Activated T-cell treated with anti-CD3 and anti-CD28 coated beads for 1 hour (primary cell): ENCODE measurements at regions not wholly inside any gene's neighbourhood (a gene's known extent, or its start where the extent isn't known, plus 50 kb on each side); places are given as distances from the start of the nearest gene placed in this dataset.

Experiments
- DNase-seq: peaks from one replicate; pipeline ENCODE4 v3.0.0-alpha.2; 2020; ENCODE audit warnings: low read depth

GRCh38 chr9:80369641-80370040 lies 797.9 kb downstream of the TLE4 start:
- DNase-seq, result no peak

GRCh38 chr9:80366626-80367025 lies 794.9 kb downstream of the TLE4 start:
- DNase-seq, result no peak

DNA sequence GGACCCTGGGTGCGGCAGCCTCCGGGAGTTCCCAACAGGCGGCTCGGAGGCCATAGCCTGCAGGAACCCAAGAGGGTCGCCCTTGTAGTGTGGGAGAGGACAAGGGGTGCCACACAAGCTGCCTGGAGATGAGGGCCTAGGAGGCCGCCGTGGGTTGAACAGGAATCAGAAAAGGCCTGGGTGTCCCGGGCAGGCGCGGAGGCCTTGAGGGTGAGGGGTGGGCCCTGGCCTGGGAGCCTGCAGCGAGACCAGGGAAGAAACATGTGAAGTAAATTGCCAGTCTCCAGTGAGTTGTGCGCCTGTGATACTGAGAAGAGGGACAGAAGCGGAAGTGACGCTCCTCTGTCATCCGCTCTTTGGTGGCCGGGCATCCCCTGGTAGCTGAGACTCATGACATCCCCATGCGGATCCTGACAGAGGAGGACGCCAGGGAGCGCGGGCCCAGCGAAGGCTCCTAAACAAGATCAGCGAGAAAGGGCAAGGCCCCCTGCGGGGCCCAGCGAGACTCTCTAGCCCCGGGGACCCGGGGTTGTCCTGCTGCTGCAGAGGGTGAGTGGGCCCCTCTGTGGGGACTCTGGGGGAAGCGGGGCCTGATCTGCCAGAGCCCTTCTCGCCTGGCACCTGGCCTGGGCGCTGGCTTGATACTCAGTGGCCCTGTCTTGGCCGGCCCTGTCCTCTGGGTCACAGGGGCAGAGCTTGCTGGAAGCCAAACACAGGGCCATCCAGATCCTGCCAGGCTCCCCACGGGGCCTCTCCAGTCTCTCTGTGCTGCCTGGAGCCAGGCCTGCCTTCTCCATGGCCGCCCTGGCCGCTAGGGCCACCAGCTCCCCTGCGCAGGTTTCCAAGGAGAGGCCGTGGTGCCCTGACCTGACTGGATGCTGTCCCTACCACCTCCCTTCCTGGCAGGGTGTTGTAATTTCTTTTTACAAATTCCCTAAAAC lies 788.4 kb downstream of the TLE4 start:
- no peak for DNase-seq

DNA sequence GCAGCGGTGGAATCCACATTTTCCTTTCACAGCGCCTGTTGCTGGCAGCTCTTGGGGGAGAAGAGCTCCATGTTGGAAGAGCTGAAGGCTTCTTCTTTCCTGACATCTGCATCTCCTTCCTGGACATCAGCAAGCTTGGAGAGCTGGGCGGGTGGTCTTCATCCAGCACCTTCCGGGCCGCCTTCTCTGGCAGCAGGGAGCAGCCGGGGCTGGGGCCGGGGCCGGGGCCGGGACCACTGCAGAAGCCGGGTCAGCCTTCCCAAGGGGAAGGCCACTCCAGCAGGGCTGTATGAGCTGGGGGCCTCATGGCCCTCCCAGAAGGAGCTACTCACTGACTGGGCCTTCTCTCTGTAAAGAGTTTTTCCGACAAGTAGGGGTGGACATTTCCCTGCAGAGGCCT lies 787.5 kb downstream of the TLE4 start:
- no peak for DNase-seq

GRCh38 chr9:80352967-80353366 lies 781.2 kb downstream of the TLE4 start:
- DNase-seq, result no peak

DNA sequence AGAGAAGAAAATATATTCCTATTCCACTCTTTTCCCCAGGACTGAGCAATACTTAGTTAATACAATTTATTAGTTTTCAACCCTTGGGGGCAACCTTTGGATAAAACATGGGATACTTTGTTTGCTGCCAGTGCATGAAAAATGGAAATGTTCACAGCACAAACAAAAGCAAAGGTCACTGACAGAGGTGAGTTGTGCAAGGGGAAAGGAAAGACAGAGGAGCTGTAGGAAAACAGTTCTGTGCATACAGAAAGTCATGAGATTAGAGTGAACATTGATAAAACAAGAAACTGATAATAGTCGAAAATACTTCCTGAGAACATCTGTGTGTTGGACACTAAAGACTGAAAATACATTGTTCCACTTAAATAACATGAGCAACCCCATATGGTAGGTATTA lies 779.8 kb downstream of the TLE4 start:
- DNase-seq, result no peak

- no peak for DNase-seq
Observed at GRCh38 chr9:80326105-80326504, 754.3 kb downstream of the TLE4 start.

DNA sequence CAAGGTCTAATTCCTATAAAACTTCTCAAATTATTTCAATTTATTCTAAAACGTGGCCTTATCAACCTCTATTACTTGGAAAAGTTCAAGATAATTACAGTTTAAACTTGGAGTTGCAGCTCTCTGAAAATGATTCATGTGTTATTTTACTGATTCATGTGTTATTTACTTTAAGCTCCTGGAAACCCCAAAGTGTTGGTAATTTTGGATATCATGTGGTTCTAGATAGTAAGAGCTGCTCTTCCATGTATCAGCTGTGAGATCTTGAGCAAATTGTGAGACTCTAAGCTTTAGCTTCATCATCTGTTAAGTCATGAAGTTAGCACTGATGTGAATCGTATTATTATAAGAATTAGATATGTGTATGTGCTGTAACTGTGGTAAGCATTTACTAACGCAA lies 749.2 kb downstream of the TLE4 start:
- DNase-seq, result no peak

DNA sequence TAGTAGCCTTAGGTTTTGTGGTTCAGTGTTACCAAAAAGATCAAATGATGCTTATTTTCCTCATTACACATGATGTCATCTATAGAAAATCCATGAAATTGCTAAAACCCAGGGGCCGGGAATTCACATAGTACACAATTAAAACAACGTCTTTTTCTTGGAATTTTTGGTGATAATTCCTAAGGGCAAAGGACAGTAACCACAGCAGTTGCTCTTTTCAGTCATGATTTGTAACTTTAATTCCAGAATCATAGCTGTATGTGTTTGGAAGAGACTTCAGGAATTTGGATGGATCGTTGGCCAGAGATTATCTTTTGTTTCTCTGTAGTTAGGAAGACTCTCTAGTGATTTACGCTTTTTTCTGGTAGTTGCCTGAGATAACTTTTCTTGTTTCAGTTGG lies 748.7 kb downstream of the TLE4 start:
- DNase-seq, result no peak

- no peak for DNase-seq
Observed at GRCh38 chr9:80305136-80305535, 733.4 kb downstream of the TLE4 start.

DNA sequence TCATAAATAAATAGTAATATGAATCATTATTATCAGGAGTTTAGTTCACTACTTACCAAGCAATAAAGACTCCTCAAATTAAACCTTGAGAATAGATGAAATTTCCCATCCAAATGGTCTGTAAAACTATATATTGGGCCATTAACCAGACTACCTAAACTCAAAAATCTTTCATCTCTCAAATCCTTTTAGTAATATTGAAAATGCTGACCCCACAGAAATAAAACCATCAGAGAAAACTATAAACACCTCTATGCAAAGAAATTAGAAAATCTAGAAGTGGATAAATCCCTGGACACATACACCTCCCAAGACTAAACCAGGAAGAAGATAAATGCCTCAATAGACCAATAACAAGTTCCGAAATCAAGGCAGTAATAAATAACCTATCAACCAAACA lies 723.2 kb downstream of the TLE4 start:
- no peak for DNase-seq

GRCh38 chr9:80294318-80294717 lies 722.6 kb downstream of the TLE4 start:
- DNase-seq, result no peak

DNA sequence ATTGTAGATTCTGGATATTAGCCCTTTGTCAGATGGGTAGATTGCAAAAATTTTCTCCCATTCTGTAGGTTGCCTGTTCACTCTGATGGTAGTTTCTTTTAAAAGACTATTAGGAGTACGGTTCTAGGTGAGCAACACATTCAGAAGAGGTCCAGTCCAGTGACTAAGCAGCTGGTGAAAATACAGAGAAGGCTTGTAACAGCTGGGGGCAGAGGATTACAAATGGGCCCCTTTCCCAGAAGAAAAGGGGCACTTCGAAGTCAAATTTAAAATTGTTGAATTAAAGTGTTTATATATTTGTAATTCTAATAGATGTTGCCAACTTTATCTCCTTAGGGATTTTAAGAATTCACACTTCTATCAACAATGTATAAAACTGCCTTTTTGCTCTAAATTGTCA lies 720.5 kb downstream of the TLE4 start:
- no peak for DNase-seq

DNA sequence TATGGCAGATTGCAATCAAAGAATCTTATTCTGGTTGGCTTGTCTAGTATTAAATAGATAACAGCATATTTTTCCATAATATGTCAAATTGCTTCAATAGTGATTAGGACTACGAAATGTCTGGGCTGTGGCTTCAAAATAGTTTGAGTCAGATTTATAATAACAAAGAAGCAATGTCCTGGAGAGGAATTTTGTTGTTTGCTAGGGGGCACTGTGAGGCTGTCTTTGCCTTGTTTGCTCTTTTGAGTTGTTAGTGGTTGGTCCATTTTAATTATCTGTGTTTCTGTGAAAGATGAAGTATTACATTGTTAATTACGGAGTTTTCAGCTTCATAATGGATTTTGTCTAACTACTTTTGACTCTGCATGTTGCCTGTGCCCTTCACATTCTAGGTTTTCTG lies 713.6 kb downstream of the TLE4 start:
- DNase-seq, result no peak

DNA sequence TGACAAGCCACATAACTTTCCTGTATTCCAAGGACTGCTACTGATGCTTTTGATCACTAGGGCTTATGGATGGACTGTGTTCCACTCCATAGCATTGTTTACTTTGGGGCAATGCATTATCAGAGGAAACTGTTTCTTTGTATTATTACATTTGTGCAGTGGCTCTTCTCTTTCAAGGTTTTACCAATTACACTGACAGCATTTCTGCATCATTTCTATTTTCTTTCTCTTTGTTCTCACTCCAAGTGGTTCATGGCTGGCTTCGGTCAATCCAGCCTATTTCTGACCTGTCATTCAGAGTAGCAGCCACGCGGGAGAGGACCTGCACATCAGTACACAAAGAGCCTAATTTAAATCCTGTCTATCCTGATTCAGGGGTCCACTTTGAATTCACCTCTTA lies 711.0 kb downstream of the TLE4 start:
- DNase-seq, result no peak

DNA sequence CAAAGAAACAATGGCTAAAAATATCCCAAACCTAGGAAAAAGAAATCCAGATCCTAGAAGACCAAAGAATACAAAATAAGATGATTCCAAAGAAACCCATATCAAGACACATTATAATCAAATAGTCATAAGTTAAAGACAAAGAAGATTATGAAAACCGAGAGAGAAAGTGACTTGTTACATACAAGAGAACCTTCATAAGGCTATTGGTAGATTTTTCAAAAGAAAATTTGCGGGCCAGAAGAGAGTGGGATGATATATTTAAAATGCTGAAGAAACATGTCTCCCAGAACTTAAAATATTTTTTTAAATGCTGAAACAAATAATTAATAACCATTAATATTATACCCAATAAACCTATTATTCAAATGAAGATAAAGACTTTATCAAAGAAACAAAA lies 687.3 kb downstream of the TLE4 start:
- DNase-seq, result no peak

DNA sequence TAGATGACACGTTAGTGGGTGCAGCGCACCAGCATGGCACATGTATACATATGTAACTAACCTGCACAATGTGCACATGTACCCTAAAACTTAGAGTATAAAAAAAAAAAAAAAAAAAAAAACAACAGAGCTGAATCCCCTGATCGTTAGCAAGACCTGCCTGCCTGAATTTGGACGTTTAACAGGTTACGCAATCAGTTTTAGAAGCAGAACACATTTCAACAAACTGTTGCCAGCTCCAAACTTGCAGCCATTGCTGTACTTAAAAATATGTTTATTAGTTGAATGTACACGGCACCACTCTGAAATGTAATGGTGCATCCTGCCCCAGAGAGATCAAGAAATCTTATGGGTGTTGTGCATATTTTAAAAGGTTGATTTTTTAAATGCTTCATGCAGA lies 680.0 kb downstream of the TLE4 start:
- no peak for DNase-seq

DNA sequence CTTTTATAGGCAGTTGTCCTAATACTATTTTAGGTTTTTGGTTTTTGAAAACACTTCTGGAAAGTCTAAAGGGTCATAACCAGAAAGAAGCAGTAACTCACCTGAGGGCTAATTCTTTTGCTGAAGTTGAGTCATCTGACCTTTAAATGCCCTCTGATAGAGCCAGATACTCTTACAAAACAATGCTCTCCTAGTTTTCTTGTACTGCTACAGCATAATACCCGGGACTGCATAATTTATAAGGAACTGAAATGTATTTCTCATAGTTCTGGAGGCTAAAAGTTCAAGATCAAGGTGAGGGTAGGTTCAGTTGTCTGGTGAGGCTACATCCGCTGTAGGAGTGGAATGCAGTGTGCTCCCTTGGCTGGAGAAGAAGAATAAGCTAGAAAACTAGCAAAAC lies 670.3 kb downstream of the TLE4 start:
- no peak for DNase-seq

DNA sequence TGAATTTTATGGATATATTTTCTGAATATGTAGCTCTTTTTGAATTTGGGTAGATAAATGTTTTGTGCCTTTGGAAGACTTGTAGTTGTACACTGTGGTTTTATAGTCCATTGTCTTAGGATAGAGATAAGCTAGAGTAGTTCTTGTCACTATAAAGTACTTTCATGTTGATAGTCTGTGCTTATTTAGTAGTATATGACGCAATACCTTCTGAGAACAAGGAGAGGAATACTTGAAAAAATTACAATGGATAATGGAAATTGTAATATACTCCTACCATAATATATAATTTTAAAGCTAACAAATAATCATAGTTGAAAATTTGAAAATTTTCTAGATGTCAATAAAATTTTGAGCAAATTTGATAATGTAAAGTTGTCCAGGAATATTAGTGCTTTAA lies 664.0 kb downstream of the TLE4 start:
- no peak for DNase-seq

- no peak for DNase-seq
Observed at GRCh38 chr9:80233906-80234305, 662.1 kb downstream of the TLE4 start.

DNA sequence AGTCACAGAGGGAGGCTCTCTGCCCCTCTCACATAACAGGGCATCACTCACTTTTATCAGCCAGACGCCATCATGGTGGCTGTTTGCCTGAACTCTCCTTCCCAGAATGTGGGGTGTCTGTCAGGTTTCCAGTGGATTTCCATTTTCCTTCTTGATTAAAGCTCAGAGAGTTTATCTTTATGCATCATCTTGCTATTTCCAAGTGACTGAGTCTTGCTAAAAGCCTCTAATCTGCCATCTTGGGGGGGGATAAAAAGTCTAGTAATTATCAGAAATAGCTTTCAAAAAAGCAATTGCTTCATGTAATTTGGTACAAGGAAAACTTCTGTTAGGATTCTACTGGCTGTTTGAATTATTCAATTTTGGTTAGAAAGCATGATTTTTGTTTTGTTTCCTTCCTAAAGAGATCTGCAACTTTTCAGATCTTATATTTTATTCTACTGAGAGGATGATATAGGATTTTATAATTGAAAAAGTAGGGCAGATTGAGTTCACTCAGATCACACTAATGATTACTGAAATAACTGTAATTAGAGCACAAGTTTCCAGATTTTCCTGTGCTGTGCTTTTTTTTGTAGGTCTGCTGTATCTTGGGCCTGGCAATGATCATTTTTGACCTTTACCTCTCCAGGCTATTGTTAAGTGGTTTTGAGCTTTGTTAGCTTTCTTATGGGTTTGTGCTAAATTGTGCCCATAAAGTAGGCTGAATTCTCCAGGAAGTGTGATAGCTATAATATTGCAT lies 661.5 kb downstream of the TLE4 start:
- no peak for DNase-seq

DNA sequence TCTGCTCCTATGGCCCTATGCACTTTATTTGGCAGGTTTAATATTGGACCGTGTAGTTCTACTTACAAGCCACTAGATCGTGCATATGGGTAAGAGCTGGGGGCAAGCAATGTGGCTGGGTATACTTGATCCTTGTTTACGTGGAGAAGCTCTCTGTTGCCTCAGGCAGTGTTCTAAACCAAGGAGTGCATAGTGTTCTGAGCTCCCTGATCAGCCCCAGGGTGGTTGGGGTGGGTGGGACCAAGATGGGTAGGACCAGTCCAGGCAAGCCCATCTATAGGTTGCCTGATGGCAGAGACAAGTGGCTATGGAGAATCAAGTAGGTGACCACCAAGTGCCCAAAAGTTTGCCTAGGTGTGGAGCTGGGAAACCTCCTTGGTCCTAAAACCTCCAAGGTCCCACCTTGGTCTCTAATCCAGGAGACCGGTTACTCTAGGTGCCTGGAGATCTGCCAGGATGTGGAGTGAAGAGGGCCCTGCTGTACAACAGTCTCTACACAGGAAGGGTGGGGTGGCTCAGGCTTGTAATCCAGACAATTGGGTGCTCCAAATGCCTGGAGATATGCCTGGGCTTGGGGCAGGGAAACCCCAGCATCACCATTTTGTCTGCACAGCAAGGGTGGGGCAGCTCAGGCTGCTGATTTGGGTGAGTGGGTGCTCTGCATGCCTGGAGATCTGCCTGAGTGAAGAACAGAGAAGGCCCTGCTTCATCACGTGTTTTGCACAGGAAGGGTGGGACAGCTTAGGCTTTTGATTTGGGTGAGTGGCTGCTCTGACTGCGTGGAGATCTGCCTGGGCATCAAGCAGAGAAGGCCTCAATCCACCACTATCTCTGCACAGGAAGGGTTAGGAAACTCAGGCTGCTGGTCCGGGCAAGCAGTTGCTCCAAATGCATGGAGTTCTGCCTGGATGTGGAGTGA lies 659.8 kb downstream of the TLE4 start:
- no peak for DNase-seq
